Vagina (tissue), 2 donors: ENCODE measurements at regions not wholly inside any gene's neighbourhood (a gene's known extent, or its start where the extent isn't known, plus 50 kb on each side); places are given as distances from the start of the nearest gene placed in this dataset.

Source experiments
- DNase-seq, 2 donors: peaks; one replicate each; pipeline ENCODE4 v3.0.0-alpha.2; 2017; ENCODE audit errors: extremely low spot score in 2 of 2
- H3K27ac ChIP-seq: fragments of 200-600 bp; sonication (generic); one replicate; pipeline ENCODE4 v1.5.1; 2019
- H3K27me3 ChIP-seq: fragments of 200-600 bp; sonication (generic); one replicate; pipeline ENCODE4 v1.5.1; 2019
- H3K36me3 ChIP-seq, 2 donors: fragments of 200-600 bp; sonication (generic); one replicate each; pipeline ENCODE4 v1.5.1; 2017 to 2019
- H3K4me1 ChIP-seq: fragments of 200-600 bp; sonication (generic); one replicate; pipeline ENCODE4 v1.5.1; 2019
- H3K4me3 ChIP-seq, 2 donors: fragments of 200-600 bp; sonication (generic); 1 replicate in 1 of 2; 2 replicates in 1 of 2; pipeline ENCODE4 v1.5.1; 2016 to 2019
- H3K9me3 ChIP-seq: fragments of 200-600 bp; sonication (generic); one replicate; pipeline ENCODE4 v1.5.1; 2019
- POLR2A ChIP-seq, 2 donors: fragments of 450-650 bp; IDR thresholded peaks; one replicate each; pipeline ENCODE4 v1.6.1; 2017; ENCODE audit warnings: antibody characterized with exemption in 2 of 2, mild to moderate bottlenecking in 2 of 2, moderate library complexity in 2 of 2
- POLR2AphosphoS5 ChIP-seq, 2 donors: sonication (generic); formaldehyde crosslinking; IDR thresholded peaks; one replicate each; pipeline ENCODE4 v1.9.0; 2017; ENCODE audit warnings: antibody characterized with exemption in 2 of 2, mild to moderate bottlenecking in 2 of 2, low read depth in 1 of 2; ENCODE audit not compliant: insufficient read depth in 1 of 2
- intact Hi-C: fragments of 100-400 bp; cut with DNase I; formaldehyde crosslinking; loops from one replicate; pipeline ENCODE4 v1.15.1; 2023
- TF ChIP-seq, protein P1 (sequence below), 3 experiments: fragments of 450-650 bp in 2 of 3; fragments of 200-600 bp in 1 of 3; sonication (generic) in 1 of 3; IDR thresholded peaks; one replicate each; pipeline ENCODE4 v1.5.1; 2017 to 2019; ENCODE audit warnings: antibody characterized with exemption in 3 of 3, mild to moderate bottlenecking in 2 of 3, moderate library complexity in 2 of 3

DNA sequence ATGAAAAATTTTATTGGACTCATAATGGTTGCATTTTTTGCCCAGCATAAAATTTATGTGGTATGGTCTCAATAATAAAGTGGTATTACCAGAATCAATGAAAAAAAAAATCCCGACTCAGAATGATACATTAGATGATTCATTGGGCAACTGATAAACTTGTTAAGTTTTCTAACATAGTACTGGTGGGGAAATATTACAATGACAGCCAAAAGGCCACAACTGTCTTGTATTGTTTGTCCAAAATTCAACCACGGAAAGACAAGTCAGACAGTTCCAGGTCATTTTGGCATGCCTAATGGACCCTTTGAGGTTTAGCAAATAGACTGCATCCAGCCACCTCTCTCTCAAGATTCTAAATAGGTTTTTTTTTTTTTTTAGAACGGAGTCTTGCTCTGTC is 70.5 kb upstream of the TRIM9 start:
- no peaks in the 10 kb centered on the region for H3K36me3 ChIP-seq
- intact Hi-C loops, result no loop called here
- TF ChIP-seq POLR2A (IDR thresholded peaks at IDR 0.05), result no peak
- TF ChIP-seq, protein P1, sequence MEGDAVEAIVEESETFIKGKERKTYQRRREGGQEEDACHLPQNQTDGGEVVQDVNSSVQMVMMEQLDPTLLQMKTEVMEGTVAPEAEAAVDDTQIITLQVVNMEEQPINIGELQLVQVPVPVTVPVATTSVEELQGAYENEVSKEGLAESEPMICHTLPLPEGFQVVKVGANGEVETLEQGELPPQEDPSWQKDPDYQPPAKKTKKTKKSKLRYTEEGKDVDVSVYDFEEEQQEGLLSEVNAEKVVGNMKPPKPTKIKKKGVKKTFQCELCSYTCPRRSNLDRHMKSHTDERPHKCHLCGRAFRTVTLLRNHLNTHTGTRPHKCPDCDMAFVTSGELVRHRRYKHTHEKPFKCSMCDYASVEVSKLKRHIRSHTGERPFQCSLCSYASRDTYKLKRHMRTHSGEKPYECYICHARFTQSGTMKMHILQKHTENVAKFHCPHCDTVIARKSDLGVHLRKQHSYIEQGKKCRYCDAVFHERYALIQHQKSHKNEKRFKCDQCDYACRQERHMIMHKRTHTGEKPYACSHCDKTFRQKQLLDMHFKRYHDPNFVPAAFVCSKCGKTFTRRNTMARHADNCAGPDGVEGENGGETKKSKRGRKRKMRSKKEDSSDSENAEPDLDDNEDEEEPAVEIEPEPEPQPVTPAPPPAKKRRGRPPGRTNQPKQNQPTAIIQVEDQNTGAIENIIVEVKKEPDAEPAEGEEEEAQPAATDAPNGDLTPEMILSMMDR (IDR thresholded peaks at IDR 0.05), result no peak
- TF ChIP-seq POLR2AphosphoS5 (IDR thresholded peaks at IDR 0.05; ENCODE audit: insufficient read depth in 1 of 2, low read depth in 1 of 2), result no peak
- no peak for DNase-seq
- no peak overlapping the region for H3K4me3 ChIP-seq
- no peaks in the 10 kb centered on the region for H3K9me3 ChIP-seq
- H3K27ac ChIP-seq, result no peak overlapping the region
- no peaks in the 10 kb centered on the region for H3K27me3 ChIP-seq
- H3K4me1 ChIP-seq, result peaks cover 25% of the 10 kb centered on the region

DNA sequence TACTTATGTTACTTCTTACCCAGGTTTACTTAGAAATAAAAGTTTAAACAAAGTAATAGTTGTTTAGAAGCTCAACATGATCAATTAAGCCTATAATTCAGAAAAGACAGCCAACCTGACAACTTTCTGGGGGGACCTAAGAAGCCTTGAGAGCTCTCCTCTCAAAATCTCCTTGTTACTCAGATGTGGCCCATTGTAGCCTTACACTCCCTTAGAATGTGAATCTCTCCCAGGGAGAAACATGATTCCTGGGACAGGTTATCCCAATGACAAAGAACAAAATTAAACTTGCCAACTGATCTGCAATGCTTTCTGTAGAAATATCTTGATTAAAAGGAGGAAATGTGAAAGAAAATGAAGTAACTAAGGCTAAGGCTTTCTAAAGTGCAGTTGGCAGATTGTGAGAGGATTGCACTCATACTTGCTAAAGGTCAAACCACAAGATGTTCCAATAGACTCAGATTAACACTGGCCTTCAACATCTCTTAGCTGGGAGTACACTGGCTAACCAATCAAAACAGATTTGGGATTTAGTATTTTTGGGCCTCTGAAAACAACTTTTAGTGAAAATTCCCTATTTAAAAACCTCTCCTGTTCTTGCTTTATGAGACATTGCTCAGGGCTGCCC is 72.3 kb upstream of the TMX1 start:
- no peaks in the 10 kb centered on the region for H3K27me3 ChIP-seq
- TF ChIP-seq, protein P1 (IDR thresholded peaks at IDR 0.05), result no peak
- TF ChIP-seq POLR2A (IDR thresholded peaks at IDR 0.05) (no peak), POLR2AphosphoS5 (IDR thresholded peaks at IDR 0.05; ENCODE audit: insufficient read depth in 1 of 2, low read depth in 1 of 2) (no peak)
- intact Hi-C loops, result no loop called here
- H3K4me3 ChIP-seq, result no peak overlapping the region
- no peaks in the 10 kb centered on the region for H3K36me3 ChIP-seq
- H3K9me3 ChIP-seq, result no peaks in the 10 kb centered on the region
- H3K4me1 ChIP-seq, result peaks cover 25% of the 10 kb centered on the region
- peak overlapping the region; percentile 49 for H3K27ac ChIP-seq
- DNase-seq, result no peak

DNA sequence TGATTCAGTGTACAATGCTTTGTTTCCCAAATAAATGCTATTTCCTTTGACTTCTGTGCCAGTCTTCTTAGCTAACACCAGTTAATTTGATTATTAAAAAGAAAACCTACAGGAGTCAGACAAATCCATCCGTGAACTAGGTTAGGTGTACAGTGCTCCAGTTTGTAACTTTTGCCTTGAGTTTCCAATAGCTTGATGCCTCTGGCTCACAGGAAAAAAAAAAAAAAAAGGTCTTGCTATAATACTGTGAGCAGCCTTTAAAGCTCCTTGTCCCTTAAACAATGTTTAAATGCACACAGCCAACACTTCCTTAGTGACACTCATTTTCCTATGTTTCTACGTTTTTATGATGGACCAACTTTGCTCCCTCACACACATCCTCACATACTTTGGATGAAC is 71.8 kb upstream of the TMX1 start:
- no peaks in the 10 kb centered on the region for H3K27me3 ChIP-seq
- no peaks in the 10 kb centered on the region for H3K36me3 ChIP-seq
- TF ChIP-seq POLR2AphosphoS5 (IDR thresholded peaks at IDR 0.05; ENCODE audit: insufficient read depth in 1 of 2, low read depth in 1 of 2), result no peak
- TF ChIP-seq, protein P1 (IDR thresholded peaks at IDR 0.05), result no peak
- TF ChIP-seq POLR2A (IDR thresholded peaks at IDR 0.05), result no peak
- no peak overlapping the region for H3K4me3 ChIP-seq
- no peaks in the 10 kb centered on the region for H3K9me3 ChIP-seq
- H3K4me1 ChIP-seq, result peaks cover 25% of the 10 kb centered on the region
- DNase-seq, result no peak
- intact Hi-C loops, result no loop called here
- H3K27ac ChIP-seq, result peak overlapping the region; percentile 49

DNA sequence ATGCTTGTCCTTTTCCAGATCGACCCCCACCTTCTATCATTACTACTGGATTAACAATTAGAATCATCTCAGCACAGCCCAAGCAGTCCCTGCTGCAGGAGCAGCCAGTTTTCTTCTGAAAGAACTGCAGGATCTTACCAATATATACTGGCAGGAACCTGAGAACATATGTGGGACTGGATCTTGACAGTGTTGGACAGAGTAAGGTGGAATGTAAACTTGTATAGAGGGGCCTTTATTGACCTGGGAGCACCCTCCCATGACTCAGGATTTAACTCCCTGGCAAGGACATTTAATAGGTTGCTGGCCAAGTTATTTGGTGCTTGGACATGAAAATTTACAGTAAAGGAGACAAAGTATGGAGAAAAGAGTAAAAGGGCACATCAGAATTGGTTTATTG is 66.2 kb upstream of the TMX1 start:
- Histone ChIP-seq H3K27ac (no peak overlapping the region), H3K36me3 (no peaks in the 10 kb centered on the region), H3K4me3 (no peak overlapping the region), H3K27me3 (no peaks in the 10 kb centered on the region), H3K4me1 (peaks cover 5% of the 10 kb centered on the region), H3K9me3 (no peaks in the 10 kb centered on the region)
- DNase-seq, result no peak
- intact Hi-C loops, result no loop called here
- TF ChIP-seq POLR2AphosphoS5 (IDR thresholded peaks at IDR 0.05; ENCODE audit: insufficient read depth in 1 of 2, low read depth in 1 of 2) (no peak), POLR2A (IDR thresholded peaks at IDR 0.05) (no peak)
- TF ChIP-seq, protein P1 (IDR thresholded peaks at IDR 0.05), result no peak

DNA sequence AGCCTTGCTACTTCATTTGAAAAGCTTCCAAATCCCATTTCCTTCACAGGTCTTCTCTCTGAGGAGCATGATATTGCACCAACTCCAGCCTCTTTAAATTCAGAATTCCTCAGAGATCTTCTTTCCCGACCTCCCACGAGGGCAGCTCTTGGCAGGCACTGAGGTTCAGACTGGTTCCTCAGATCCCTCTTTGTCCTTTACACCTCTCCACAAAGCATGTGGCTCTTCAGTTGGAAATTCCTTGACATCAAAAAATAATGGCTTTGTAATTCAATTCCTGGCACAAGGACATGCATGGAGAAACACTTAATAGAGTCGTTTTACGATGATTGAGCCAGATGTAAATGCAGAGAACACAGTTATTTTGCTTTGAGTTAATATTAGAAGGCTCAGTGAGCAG is 63.2 kb upstream of the TMX1 start:
- no peak overlapping the region for H3K27ac ChIP-seq
- H3K36me3 ChIP-seq, result no peaks in the 10 kb centered on the region
- no peaks in the 10 kb centered on the region for H3K9me3 ChIP-seq
- TF ChIP-seq POLR2AphosphoS5 (IDR thresholded peaks at IDR 0.05; ENCODE audit: insufficient read depth in 1 of 2, low read depth in 1 of 2), result no peak
- TF ChIP-seq, protein P1 (IDR thresholded peaks at IDR 0.05), result no peak
- TF ChIP-seq POLR2A (IDR thresholded peaks at IDR 0.05), result no peak
- no peaks in the 10 kb centered on the region for H3K4me1 ChIP-seq
- intact Hi-C loops, result no loop called here
- H3K4me3 ChIP-seq, result no peak overlapping the region
- DNase-seq, result no peak
- H3K27me3 ChIP-seq, result no peaks in the 10 kb centered on the region
